K562 (cell line): ENCODE measurements at regions not wholly inside any gene's neighbourhood (a gene's known extent, or its start where the extent isn't known, plus 50 kb on each side); places are given as distances from the start of the nearest gene placed in this dataset.

Source experiments
- ATAC-seq: fragments of 200-7000 bp; cut with Tn5 transposase; 3 replicates; pipeline ENCODE4 v1.9.1; 2020; ENCODE audit warnings: moderate library complexity
- BruUV-seq: library from RNA; stranded (reverse); fragments of 400-500 nt; replicated peaks from 2 replicates; lab custom pipeline; 2021; lab: Mats Ljungman, UMichigan
- CTCF ChIA-PET: fragments of 300-600 bp; formaldehyde crosslinking; extraction: SDS; loops from one replicate; lab custom pipeline; 2021; ENCODE audit warnings: low intra/inter-chr PET ratio; lab: Yijun Ruan, JAX
- POLR2A ChIA-PET: fragments of 300-600, 350-650 bp; sonication (Branson Sonifier 250); formaldehyde crosslinking; extraction: SDS; loops from one replicate; lab custom pipeline; 2021; ENCODE audit warnings: antibody characterized with exemption, inconsistent platforms; lab: Yijun Ruan, JAX
- DNase-seq, 4 experiments: peaks; one replicate each; pipeline versions ENCODE4 v3.0.0 to v3.0.0-alpha.2; 2011 to 2018; ENCODE audit warnings: low spot score in 3 of 4, mixed read lengths in 3 of 4; ENCODE audit errors: extremely low read depth in 1 of 4
- FAIRE-seq: peaks from 2 replicates; lab custom pipeline; 2011; peaks lifted over from hg19 to GRCh38; lab: Jason Lieb, UNC
- H2AFZ ChIP-seq: 2 replicates; pipeline ENCODE4 v1.6.0; 2011; ENCODE audit warnings: low read depth, low read length, control low read depth, inconsistent platforms
- H3K27ac ChIP-seq: fragments of 200-600 bp; 3 replicates; pipeline ENCODE4 v1.8.0; 2011; ENCODE audit warnings: low read depth, mild to moderate bottlenecking, control low read depth, inconsistent platforms, low read length, moderate library complexity, mixed read lengths; ENCODE audit errors: extremely low read depth
- H3K27me3 ChIP-seq, 2 experiments: fragments of 300-600 bp in 1 of 2; 2 replicates in 1 of 2; 3 replicates in 1 of 2; pipeline versions ENCODE4 v1.6.0 to v1.8.0; 2011; ENCODE audit warnings: inconsistent platforms in 2 of 2, low read length in 2 of 2, mild to moderate bottlenecking in 1 of 2, mixed read lengths in 1 of 2, moderate library complexity in 1 of 2; ENCODE audit not compliant: control insufficient read depth in 2 of 2, insufficient read depth in 2 of 2
- H3K36me3 ChIP-seq: fragments of 300-600 bp; 3 replicates; pipeline ENCODE4 v1.8.0; 2011; ENCODE audit warnings: mild to moderate bottlenecking, low read length, inconsistent platforms; ENCODE audit not compliant: control insufficient read depth, insufficient read depth
- H3K4me1 ChIP-seq, 2 experiments: fragments of 200-600 bp in 1 of 2; replicated peaks in 1 of 2; 2 replicates in 1 of 2; 3 replicates in 1 of 2; pipeline versions ENCODE4 v1.5.1 to v1.8.0; 2011; ENCODE audit warnings: inconsistent platforms in 2 of 2, low read length in 2 of 2, mild to moderate bottlenecking in 1 of 2, mixed read lengths in 1 of 2, moderate library complexity in 1 of 2; ENCODE audit not compliant: control insufficient read depth in 2 of 2, insufficient read depth in 2 of 2
- H3K4me2 ChIP-seq: 2 replicates; pipeline ENCODE4 v1.6.1; 2011; ENCODE audit warnings: low read length, control low read depth, inconsistent platforms, mixed read lengths; ENCODE audit not compliant: insufficient read depth
- H3K4me3 ChIP-seq: fragments of 200-600 bp; sonication (generic), shearing (Covaris generic); 2 replicates; pipeline ENCODE4 v1.5.1; 2016; ENCODE audit warnings: control low read depth, inconsistent platforms
- H3K79me2 ChIP-seq: fragments of 200-600 bp; 3 replicates; pipeline ENCODE4 v1.8.0; 2011; ENCODE audit warnings: low read length, inconsistent platforms; ENCODE audit not compliant: control insufficient read depth, insufficient read depth
- H3K9ac ChIP-seq, 2 experiments: 2 replicates each; pipeline versions ENCODE4 v1.6.0 to v1.6.1; 2011; ENCODE audit warnings: low read depth in 2 of 2, low read length in 2 of 2, control low read depth in 1 of 2, inconsistent platforms in 1 of 2, mild to moderate bottlenecking in 1 of 2, mixed read lengths in 1 of 2; ENCODE audit not compliant: insufficient read depth in 1 of 2
- H3K9me1 ChIP-seq: one replicate; pipeline ENCODE4 v1.6.0; 2011; ENCODE audit warnings: inconsistent platforms, mild to moderate bottlenecking, low read length, moderate library complexity; ENCODE audit not compliant: control insufficient read depth, insufficient read depth
- H3K9me3 ChIP-seq: replicated peaks from 2 replicates; pipeline ENCODE4 v1.5.1; 2011; ENCODE audit warnings: low read depth, low read length, inconsistent platforms; ENCODE audit not compliant: control insufficient read depth, insufficient read depth
- H4K20me1 ChIP-seq: replicated peaks from 2 replicates; pipeline ENCODE4 v1.6.1; 2011; ENCODE audit warnings: low read length, inconsistent platforms, mixed read lengths; ENCODE audit not compliant: control insufficient read depth, insufficient read depth
- ARID2 ChIP-seq: fragments of 450-650 bp; IDR thresholded peaks from 2 replicates; pipeline ENCODE4 v1.6.1; 2017; ENCODE audit warnings: antibody characterized with exemption, mild to moderate bottlenecking
- CBX1 ChIP-seq: sonication (generic); IDR thresholded peaks from 2 replicates; pipeline ENCODE4 v1.6.1; 2016; ENCODE audit warnings: antibody characterized with exemption, low read depth, mild to moderate bottlenecking
- COPS2 ChIP-seq: fragments of 450-650 bp; conservative IDR thresholded peaks from 2 replicates; pipeline ENCODE4 v1.6.1; 2016; ENCODE audit warnings: mild to moderate bottlenecking, moderate library complexity
- ETV5 ChIP-seq: sonication (generic); formaldehyde crosslinking; IDR thresholded peaks from 2 replicates; pipeline ENCODE4 v1.4.0; 2020; ENCODE audit warnings: low read depth, mild to moderate bottlenecking, missing genetic modification reagents
- HOXB6 ChIP-seq: fragments of 250-450 bp; sonication (Bioruptor Pico); IDR thresholded peaks from 2 replicates; pipeline ENCODE4 v1.5.1; 2022; ENCODE audit warnings: mild to moderate bottlenecking, borderline replicate concordance
- NCOA1 ChIP-seq: fragments of 450-650 bp; IDR thresholded peaks from 2 replicates; pipeline ENCODE4 v1.6.1; 2016; ENCODE audit warnings: low read depth
- POLR2B ChIP-seq: fragments of 450-650 bp; IDR thresholded peaks from 2 replicates; pipeline ENCODE4 v1.6.1; 2018; ENCODE audit warnings: low read depth; ENCODE audit not compliant: partially characterized antibody
- SRSF3 ChIP-seq: fragments of 200-400 bp; formaldehyde crosslinking; IDR thresholded peaks from 2 replicates; pipeline ENCODE4 v1.6.1; 2016; ENCODE audit warnings: mild to moderate bottlenecking, low read length, moderate library complexity; ENCODE audit not compliant: insufficient read depth
- TBL1XR1 ChIP-seq, 2 experiments: IDR thresholded peaks; 2 replicates each; pipeline ENCODE4 v1.6.1; 2012; ENCODE audit warnings: improper control_type of control experiment in 2 of 2, low read length in 2 of 2, mild to moderate bottlenecking in 1 of 2
- WGBS: fragments of 100-300 bp; shearing (Covaris generic); methylation state at CpG from one replicate; pipeline ENCODE4 v1.1.6; 2016; ENCODE audit warnings: low coverage, mixed read lengths; ENCODE audit not compliant: insufficient coverage; ENCODE audit errors: missing lambda C conversion rate; 5-methylcytosine and 5-hydroxymethylcytosine counted together
- in situ Hi-C: fragments of 300-500 bp; cut with MboI; formaldehyde crosslinking; loops from 4 replicates; pipeline ENCODE4 v1.15.0; 2018; ENCODE audit warnings: inconsistent platforms, mixed read lengths
- intact Hi-C: fragments of 100-400 bp; cut with micrococcal nuclease; formaldehyde crosslinking; loops from 2 replicates; pipeline ENCODE4 v1.14.2; 2022
- TF ChIP-seq, protein P1 (sequence below): fragments of 250-450 bp; sonication (Bioruptor Pico); IDR thresholded peaks from 2 replicates; pipeline ENCODE4 v1.6.1; 2021; ENCODE audit warnings: mild to moderate bottlenecking
- TF ChIP-seq, protein P2 (sequence below): fragments of 450-650 bp; formaldehyde crosslinking; IDR thresholded peaks from 2 replicates; pipeline ENCODE4 v1.4.0; 2022; ENCODE audit warnings: missing genetic modification characterization
- TF ChIP-seq, protein P3 (sequence below): IDR thresholded peaks from 2 replicates; pipeline ENCODE4 v1.6.1; 2014; ENCODE audit warnings: antibody characterized with exemption

DNA sequence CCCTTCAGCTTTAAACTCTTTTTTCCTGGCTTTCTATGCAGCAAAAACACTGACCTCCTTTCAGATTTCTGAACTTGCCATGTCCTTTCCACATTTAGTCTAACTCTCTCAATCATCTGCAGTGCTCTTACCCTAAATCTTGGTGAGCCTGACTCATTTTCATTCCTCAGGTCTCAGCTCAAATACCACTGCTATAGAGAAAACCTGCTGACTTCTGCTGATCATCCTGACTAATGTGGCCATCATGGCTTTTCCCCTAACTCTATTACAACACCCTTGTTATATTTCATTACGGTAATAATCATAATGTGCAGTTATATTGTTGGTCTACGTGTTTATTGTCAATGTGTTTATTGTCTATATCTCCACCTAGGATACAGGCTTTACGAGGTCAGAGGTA is 207.3 kb upstream of the OR4E1 start:
- intact Hi-C loops = no loop called here
- no peaks in the 10 kb centered on the region for H3K4me1 ChIP-seq
- no peak overlapping the region for H3K9ac ChIP-seq
- ATAC-seq (no peak), DNase-seq (no peak), FAIRE-seq (no peak)
- H3K27me3 ChIP-seq = no peaks in the 10 kb centered on the region
- no peaks in the 10 kb centered on the region for H3K79me2 ChIP-seq
- no peak overlapping the region for H2AFZ ChIP-seq
- no peak overlapping the region for H3K4me2 ChIP-seq
- H3K27ac ChIP-seq = no peak overlapping the region
- no peaks in the 10 kb centered on the region for H4K20me1 ChIP-seq
- ChIA-PET POLR2A (no interaction called here), CTCF (no interaction called here)
- no peaks in the 10 kb centered on the region for H3K9me1 ChIP-seq
- in situ Hi-C loops = no loop called here
- no peak overlapping the region for H3K4me3 ChIP-seq
- no peak for TF ChIP-seq COPS2
- TF ChIP-seq, all 486 proteins: peak for 0
- BruUV-seq = no TSS peak
- WGBS = 0% methylated on average over 3 of the region's 3 CpGs
- Histone ChIP-seq H3K9me3 (no peaks in the 10 kb centered on the region), H3K36me3 (no peaks in the 10 kb centered on the region)

DNA sequence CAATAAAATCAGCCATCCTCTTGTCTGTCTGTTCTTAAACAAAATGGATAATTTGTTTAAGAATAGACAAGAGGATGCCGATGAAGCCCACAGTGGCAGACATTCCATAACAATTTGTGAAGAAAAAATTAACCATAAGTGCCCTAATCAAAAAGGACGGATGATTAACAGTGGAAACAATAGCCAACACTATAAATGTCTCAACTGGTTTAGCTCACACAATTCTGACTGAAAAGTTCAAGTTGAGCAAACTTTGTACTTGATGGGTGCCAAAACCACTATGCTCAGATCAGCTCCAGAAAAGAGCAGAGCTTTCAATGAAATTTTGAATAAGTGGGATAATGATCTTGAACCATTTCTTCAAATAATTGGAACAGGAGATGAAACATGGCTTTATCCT is 202.2 kb upstream of the OR4E1 start:
- no peak overlapping the region for H2AFZ ChIP-seq
- H3K9me1 ChIP-seq = no peaks in the 10 kb centered on the region
- H3K4me1 ChIP-seq = no peaks in the 10 kb centered on the region
- BruUV-seq = no TSS peak
- no peaks in the 10 kb centered on the region for H3K36me3 ChIP-seq
- ATAC-seq (no peak), DNase-seq (no peak), FAIRE-seq (no peak)
- H4K20me1 ChIP-seq = no peaks in the 10 kb centered on the region
- POLR2A ChIA-PET = no interaction called here
- WGBS = 0% methylated on average over 1 of the region's 2 CpGs
- H3K27me3 ChIP-seq = no peaks in the 10 kb centered on the region
- H3K9ac ChIP-seq = no peak overlapping the region
- H3K9me3 ChIP-seq = no peaks in the 10 kb centered on the region
- H3K4me2 ChIP-seq = no peak overlapping the region
- no peak overlapping the region for H3K4me3 ChIP-seq
- CTCF ChIA-PET = no interaction called here
- intact Hi-C loops (no loop called here), in situ Hi-C loops (no loop called here)
- no peak overlapping the region for H3K27ac ChIP-seq
- H3K79me2 ChIP-seq = no peaks in the 10 kb centered on the region
- TF ChIP-seq, protein P1, sequence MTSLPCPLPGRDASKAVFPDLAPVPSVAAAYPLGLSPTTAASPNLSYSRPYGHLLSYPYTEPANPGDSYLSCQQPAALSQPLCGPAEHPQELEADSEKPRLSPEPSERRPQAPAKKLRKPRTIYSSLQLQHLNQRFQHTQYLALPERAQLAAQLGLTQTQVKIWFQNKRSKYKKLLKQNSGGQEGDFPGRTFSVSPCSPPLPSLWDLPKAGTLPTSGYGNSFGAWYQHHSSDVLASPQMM (CRISPR knock-in tag) = no peak
- TF ChIP-seq ETV5 (CRISPR knock-in tag) (no peak), SRSF3 (no peak), ARID2 (no peak), HOXB6 (CRISPR knock-in tag) (no peak), POLR2B (no peak), TBL1XR1 (IDR thresholded peaks at IDR 0.05; ENCODE audit: low read length in 2 of 2) (no peak), CBX1 (no peak), NCOA1 (no peak)
- TF ChIP-seq, protein P2, sequence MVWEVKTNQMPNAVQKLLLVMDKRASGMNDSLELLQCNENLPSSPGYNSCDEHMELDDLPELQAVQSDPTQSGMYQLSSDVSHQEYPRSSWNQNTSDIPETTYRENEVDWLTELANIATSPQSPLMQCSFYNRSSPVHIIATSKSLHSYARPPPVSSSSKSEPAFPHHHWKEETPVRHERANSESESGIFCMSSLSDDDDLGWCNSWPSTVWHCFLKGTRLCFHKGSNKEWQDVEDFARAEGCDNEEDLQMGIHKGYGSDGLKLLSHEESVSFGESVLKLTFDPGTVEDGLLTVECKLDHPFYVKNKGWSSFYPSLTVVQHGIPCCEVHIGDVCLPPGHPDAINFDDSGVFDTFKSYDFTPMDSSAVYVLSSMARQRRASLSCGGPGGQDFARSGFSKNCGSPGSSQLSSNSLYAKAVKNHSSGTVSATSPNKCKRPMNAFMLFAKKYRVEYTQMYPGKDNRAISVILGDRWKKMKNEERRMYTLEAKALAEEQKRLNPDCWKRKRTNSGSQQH (CRISPR knock-in tag) = no peak
- TF ChIP-seq, protein P3, sequence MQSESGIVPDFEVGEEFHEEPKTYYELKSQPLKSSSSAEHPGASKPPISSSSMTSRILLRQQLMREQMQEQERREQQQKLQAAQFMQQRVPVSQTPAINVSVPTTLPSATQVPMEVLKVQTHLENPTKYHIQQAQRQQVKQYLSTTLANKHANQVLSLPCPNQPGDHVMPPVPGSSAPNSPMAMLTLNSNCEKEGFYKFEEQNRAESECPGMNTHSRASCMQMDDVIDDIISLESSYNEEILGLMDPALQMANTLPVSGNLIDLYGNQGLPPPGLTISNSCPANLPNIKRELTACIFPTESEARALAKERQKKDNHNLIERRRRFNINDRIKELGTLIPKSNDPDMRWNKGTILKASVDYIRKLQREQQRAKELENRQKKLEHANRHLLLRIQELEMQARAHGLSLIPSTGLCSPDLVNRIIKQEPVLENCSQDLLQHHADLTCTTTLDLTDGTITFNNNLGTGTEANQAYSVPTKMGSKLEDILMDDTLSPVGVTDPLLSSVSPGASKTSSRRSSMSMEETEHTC = no peak
